Heart right ventricle (tissue), 16 donors: ENCODE measurements at regions not wholly inside any gene's neighbourhood (a gene's known extent, or its start where the extent isn't known, plus 50 kb on each side); places are given as distances from the start of the nearest gene placed in this dataset.

Source experiments
- ATAC-seq, 8 donors: fragments of 200-7000 bp; cut with Tn5 transposase; one replicate each; pipeline ENCODE4 v1.9.1; 2020; ENCODE audit warnings: mild to moderate bottlenecking in 8 of 8, moderate library complexity in 8 of 8, moderate number of reproducible peaks in 1 of 8
- DNase-seq, 2 donors: peaks; one replicate each; pipeline ENCODE4 v3.0.0-alpha.2; 2020
- H3K27ac ChIP-seq, 10 donors: fragments of 200-600 bp; sonication (generic) in 2 of 10; one replicate each; pipeline versions ENCODE4 v1.5.0 to v1.8.0; 2020 to 2022; ENCODE audit warnings: mild to moderate bottlenecking in 3 of 10
- H3K27me3 ChIP-seq, 7 donors: fragments of 200-600 bp; one replicate each; pipeline ENCODE4 v1.8.0; 2021 to 2022; ENCODE audit warnings: mild to moderate bottlenecking in 2 of 7
- H3K36me3 ChIP-seq, 9 donors: fragments of 200-600 bp; sonication (generic) in 1 of 9; one replicate each; pipeline versions ENCODE4 v1.5.0 to v1.8.0; 2020 to 2022; ENCODE audit warnings: mild to moderate bottlenecking in 2 of 9
- H3K4me1 ChIP-seq, 9 donors: fragments of 200-600 bp; sonication (generic) in 1 of 9; one replicate each; pipeline versions ENCODE4 v1.5.0 to v1.8.0; 2020 to 2022; ENCODE audit warnings: mild to moderate bottlenecking in 4 of 9
- H3K4me3 ChIP-seq, 10 donors: fragments of 200-600 bp; sonication (generic) in 2 of 10; one replicate each; pipeline versions ENCODE4 v1.5.0 to v1.8.0; 2020 to 2022; ENCODE audit warnings: mild to moderate bottlenecking in 7 of 10, moderate library complexity in 2 of 10
- H3K9me3 ChIP-seq, 11 donors: fragments of 200-600 bp in 10 of 11; sonication (generic) in 2 of 11; one replicate each; pipeline versions ENCODE4 v1.5.0 to v1.8.0; 2013 to 2022; ENCODE audit warnings: mild to moderate bottlenecking in 2 of 11, control low read depth in 1 of 11, moderate library complexity in 1 of 11
- CTCF ChIP-seq, 9 donors: fragments of 200-600 bp; sonication (generic) in 2 of 9; IDR thresholded peaks; one replicate each; pipeline versions ENCODE4 v1.5.0 to v1.8.0; 2021 to 2022; ENCODE audit warnings: antibody characterized with exemption in 9 of 9, mild to moderate bottlenecking in 5 of 9, moderate library complexity in 1 of 9
- WGBS, 2 donors: extraction: QIAGEN DNeasy Blood & Tissue Kit; methylation state at CpG; one replicate each; pipeline ENCODE4 v1.1.7; 2013; ENCODE audit warnings: inconsistent platforms in 1 of 2; 5-methylcytosine and 5-hydroxymethylcytosine counted together
- intact Hi-C, 10 donors: fragments of 100-400 bp; cut with DNase I; formaldehyde crosslinking; loops; one replicate each; pipeline versions ENCODE4 v1.11.1 to v1.14.2; 2022
- donor health status: Arrhythmogenic right ventricular cardiomyopathy.
- donor health status: ischemic (EF 13 %, LVEDD 7.1; RV severe dilation, severe dysfunction).
- donor health status: healthy with polysubstance abuse.
- donor health status: DM: no; HTN: yes; CAD: no.
- donor health status: DM: no; HTN: no; CAD: no.
- donor health status: ischemic (EF 25% LVEDD 6.9; RV normal size, moderate dysfunction).
- donor health status: ischemic (EF 25% LVEDD 5.7; RV mildly dilated, moderate dysfunction).
- donor health status: healthy.
- donor health status: DM: yes; HTN: yes; CAD: no.
- donor health status: Ischemic cardiomyopathy.
- donor health status: ischemic (EF 35%, LVEDD 5.7; RV mildly dilated, moderate dysfunction).
- donor health status: nonischemic (EF 11% LVEDD 7.7; RV severe dilation, severe dysfunction).
- donor health status: DM: yes; HTN: yes; CAD: no.
- donor health status: PGD.
- donor health status: ischemic (EF 29% LVEDD 5.4; RV normal size, mild dysfunction).
- donor health status: nonischemic (EF 23%, LVEDD 6.1; RV moderate dilation, normal function).

- no peaks in the 10 kb centered on the region for H3K4me1 ChIP-seq
- WGBS, 2 donors, result 61 to 68% methylated on average over 3 of the region's 3 CpGs
- H3K27ac ChIP-seq, result no peak overlapping the region
- TF ChIP-seq CTCF (IDR thresholded peaks at IDR 0.05), result no peak
- DNase-seq (no peak), ATAC-seq (no peak)
- intact Hi-C loops, result no loop called here
- no peaks in the 10 kb centered on the region for H3K36me3 ChIP-seq
- no peaks in the 10 kb centered on the region for H3K27me3 ChIP-seq
- H3K4me3 ChIP-seq, result no peak overlapping the region
- peaks cover 0 to 18% (median 0%) of the 10 kb centered on the region in 11 donors for H3K9me3 ChIP-seq
Observed at GRCh38 chr2:184178229-184178628, 420.1 kb upstream of the ZNF804A start.

- 80 to 83% methylated on average over 4 of the region's 4 CpGs for WGBS, 2 donors
- no peaks in the 10 kb centered on the region for H3K27me3 ChIP-seq
- ATAC-seq (no peak), DNase-seq (no peak)
- intact Hi-C loops, result no loop called here
- no peaks in the 10 kb centered on the region for H3K36me3 ChIP-seq
- H3K27ac ChIP-seq, result no peak overlapping the region
- H3K4me3 ChIP-seq, result no peak overlapping the region
- no peak for TF ChIP-seq CTCF (IDR thresholded peaks at IDR 0.05)
- peaks cover 0 to 28% (median 0%) of the 10 kb centered on the region in 11 donors for H3K9me3 ChIP-seq
- no peaks in the 10 kb centered on the region for H3K4me1 ChIP-seq
Observed at GRCh38 chr2:184186436-184186835, 411.9 kb upstream of the ZNF804A start.

GRCh38 chr2:184187421-184187971 is 410.8 kb upstream of the ZNF804A start:
- no peak for TF ChIP-seq CTCF (IDR thresholded peaks at IDR 0.05)
- whole genome bisulfite sequencing, 2 donors, result 84% methylated on average over 9 of the region's 9 CpGs

GRCh38 chr2:184190725-184191124 is 407.6 kb upstream of the ZNF804A start:
- no peaks in the 10 kb centered on the region for H3K27me3 ChIP-seq
- no peak for ATAC-seq
- H3K4me3 ChIP-seq, result no peak overlapping the region
- intact Hi-C loops, result no loop called here
- 75% methylated on average over 3 of the region's 3 CpGs for WGBS, 2 donors
- no peaks in the 10 kb centered on the region for H3K36me3 ChIP-seq
- TF ChIP-seq CTCF (IDR thresholded peaks at IDR 0.05), result no peak
- H3K27ac ChIP-seq, result no peak overlapping the region
- H3K4me1 ChIP-seq, result no peaks in the 10 kb centered on the region
- peaks cover 0 to 7% (median 0%) of the 10 kb centered on the region in 11 donors for H3K9me3 ChIP-seq
- no peak for DNase-seq

More at GRCh38 chr2:184187421-184187971, 410.8 kb upstream of the ZNF804A start:
- no peak for ATAC-seq
- intact Hi-C loops, result no loop called here
- no peak for DNase-seq
- H3K9me3 ChIP-seq, result peaks cover 0 to 17% (median 0%) of the 10 kb centered on the region in 11 donors
- H3K27ac ChIP-seq, result no peak overlapping the region
- no peaks in the 10 kb centered on the region for H3K4me1 ChIP-seq
- H3K4me3 ChIP-seq, result no peak overlapping the region
- H3K36me3 ChIP-seq, result no peaks in the 10 kb centered on the region
- H3K27me3 ChIP-seq, result no peaks in the 10 kb centered on the region
